Loucy (cell line): ENCODE measurements at regions not wholly inside any gene's neighbourhood (a gene's known extent, or its start where the extent isn't known, plus 50 kb on each side); places are given as distances from the start of the nearest gene placed in this dataset.

ENCODE experiments used
- H2AFZ ChIP-seq: fragments of 200-600 bp; sonication (generic); 2 replicates; pipeline ENCODE4 v1.6.0; 2016; ENCODE audit warnings: antibody characterized with exemption, mild to moderate bottlenecking, low read length, moderate library complexity
- H3F3A ChIP-seq: fragments of 200-600 bp; 2 replicates; pipeline ENCODE4 v1.6.0; 2016; ENCODE audit warnings: antibody characterized with exemption, low read depth, mild to moderate bottlenecking
- H3K27me3 ChIP-seq: fragments of 200-600 bp; sonication (generic); 2 replicates; pipeline ENCODE4 v1.6.1; 2014; ENCODE audit warnings: low read length, mild to moderate bottlenecking; ENCODE audit not compliant: insufficient read depth, poor library complexity, severe bottlenecking
- H3K36me3 ChIP-seq: fragments of 200-600 bp; sonication (generic); 2 replicates; pipeline ENCODE4 v1.6.1; 2016; ENCODE audit warnings: low read length; ENCODE audit not compliant: insufficient read depth
- H3K4me1 ChIP-seq: fragments of 200-600 bp; sonication (generic); 2 replicates; pipeline ENCODE4 v1.5.1; 2014; ENCODE audit warnings: low read length, mild to moderate bottlenecking; ENCODE audit not compliant: insufficient read depth, poor library complexity, severe bottlenecking
- H3K4me2 ChIP-seq: fragments of 200-600 bp; sonication (generic); 2 replicates; pipeline ENCODE4 v1.6.0; 2014; ENCODE audit warnings: antibody characterized with exemption, low read length, low read depth, mild to moderate bottlenecking; ENCODE audit not compliant: poor library complexity, severe bottlenecking
- H3K4me3 ChIP-seq: fragments of 200-600 bp; sonication (generic); 2 replicates; pipeline ENCODE4 v1.5.1; 2014; ENCODE audit warnings: low read length, mild to moderate bottlenecking, mixed read lengths; ENCODE audit not compliant: poor library complexity, severe bottlenecking
- H3K79me2 ChIP-seq: fragments of 200-600 bp; sonication (generic); 2 replicates; pipeline ENCODE4 v1.6.1; 2014; ENCODE audit warnings: low read length; ENCODE audit not compliant: insufficient read depth
- H3K9ac ChIP-seq: fragments of 200-600 bp; sonication (generic); 2 replicates; pipeline ENCODE4 v1.6.0; 2014; ENCODE audit warnings: mild to moderate bottlenecking, low read depth, low read length, moderate library complexity; ENCODE audit not compliant: poor library complexity, severe bottlenecking
- H3K9me2 ChIP-seq: fragments of 200-600 bp; sonication (generic); replicated peaks from 2 replicates; pipeline ENCODE4 v1.6.1; 2016; ENCODE audit warnings: low read depth, low read length, mixed read lengths
- H3K9me3 ChIP-seq: fragments of 200-600 bp; sonication (generic); 2 replicates; pipeline ENCODE4 v1.6.1; 2014; ENCODE audit warnings: mild to moderate bottlenecking, antibody characterized with exemption, low read length, low read depth; ENCODE audit not compliant: insufficient read depth
- H4K20me1 ChIP-seq: fragments of 200-600 bp; sonication (generic); 2 replicates; pipeline ENCODE4 v1.6.0; 2014; ENCODE audit warnings: antibody characterized with exemption, low read length, mild to moderate bottlenecking; ENCODE audit not compliant: insufficient read depth, poor library complexity, severe bottlenecking
- EZH2phosphoT487 ChIP-seq: fragments of 200-600 bp; IDR thresholded peaks from 2 replicates; pipeline ENCODE4 v1.6.1; 2018; ENCODE audit warnings: antibody characterized with exemption, mild to moderate bottlenecking, moderate library complexity, borderline replicate concordance
- TF ChIP-seq, protein P1 (sequence below): fragments of 200-600 bp; sonication (generic); conservative IDR thresholded peaks from 2 replicates; pipeline ENCODE4 v1.5.1; 2014; ENCODE audit warnings: mild to moderate bottlenecking, antibody characterized with exemption, low read length

DNA sequence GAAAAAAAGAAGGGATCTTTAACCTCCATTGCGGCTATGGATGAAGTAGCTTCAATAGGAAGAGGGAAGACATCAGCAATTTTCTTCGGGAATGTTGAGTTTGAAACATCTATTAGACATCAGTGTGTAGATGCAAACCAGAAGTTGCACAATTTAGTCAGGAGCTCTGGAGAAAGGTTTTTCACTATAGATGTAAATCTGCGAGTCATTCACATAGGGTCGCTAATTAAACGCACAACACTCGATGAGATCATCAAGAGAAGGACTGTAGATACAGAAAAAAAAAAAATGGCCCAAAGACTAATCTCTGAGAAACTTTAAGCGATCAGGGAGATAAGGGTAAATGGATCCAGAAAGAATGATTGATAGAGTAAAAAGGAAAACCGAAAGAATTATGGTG is 61.7 kb upstream of the TES start:
- TF ChIP-seq EZH2phosphoT487, result no peak
- TF ChIP-seq, protein P1, sequence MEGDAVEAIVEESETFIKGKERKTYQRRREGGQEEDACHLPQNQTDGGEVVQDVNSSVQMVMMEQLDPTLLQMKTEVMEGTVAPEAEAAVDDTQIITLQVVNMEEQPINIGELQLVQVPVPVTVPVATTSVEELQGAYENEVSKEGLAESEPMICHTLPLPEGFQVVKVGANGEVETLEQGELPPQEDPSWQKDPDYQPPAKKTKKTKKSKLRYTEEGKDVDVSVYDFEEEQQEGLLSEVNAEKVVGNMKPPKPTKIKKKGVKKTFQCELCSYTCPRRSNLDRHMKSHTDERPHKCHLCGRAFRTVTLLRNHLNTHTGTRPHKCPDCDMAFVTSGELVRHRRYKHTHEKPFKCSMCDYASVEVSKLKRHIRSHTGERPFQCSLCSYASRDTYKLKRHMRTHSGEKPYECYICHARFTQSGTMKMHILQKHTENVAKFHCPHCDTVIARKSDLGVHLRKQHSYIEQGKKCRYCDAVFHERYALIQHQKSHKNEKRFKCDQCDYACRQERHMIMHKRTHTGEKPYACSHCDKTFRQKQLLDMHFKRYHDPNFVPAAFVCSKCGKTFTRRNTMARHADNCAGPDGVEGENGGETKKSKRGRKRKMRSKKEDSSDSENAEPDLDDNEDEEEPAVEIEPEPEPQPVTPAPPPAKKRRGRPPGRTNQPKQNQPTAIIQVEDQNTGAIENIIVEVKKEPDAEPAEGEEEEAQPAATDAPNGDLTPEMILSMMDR, result no peak

DNA sequence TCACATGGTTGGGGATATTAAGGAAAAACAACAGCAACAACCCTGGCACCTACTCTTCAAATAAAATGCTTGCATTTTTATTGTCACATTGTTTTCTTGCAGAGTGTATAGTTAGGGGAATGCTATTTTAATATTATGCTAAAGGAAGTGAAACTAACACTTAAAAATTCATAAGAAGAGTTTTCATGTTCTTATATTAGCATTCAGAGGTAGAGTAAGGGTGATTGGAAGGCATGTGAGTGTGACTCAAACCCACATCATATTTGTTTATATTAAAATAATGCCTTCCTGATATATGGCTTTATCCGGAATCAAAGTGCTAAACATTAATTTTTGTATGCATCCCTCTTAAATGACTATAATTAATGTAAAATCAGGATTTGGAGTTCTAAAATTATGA is 59.8 kb upstream of the TES start:
- no peak overlapping the region for H3K9ac ChIP-seq
- no peaks in the 10 kb centered on the region; the same call in 1 of the 2 replicates for H3K9me3 ChIP-seq
- no peaks in the 10 kb centered on the region for H4K20me1 ChIP-seq
- H3K27me3 ChIP-seq, result no peaks in the 10 kb centered on the region
- H3K4me3 ChIP-seq, result no peak overlapping the region
- no peaks in the 10 kb centered on the region for H3K79me2 ChIP-seq
- TF ChIP-seq, protein P1, result no peak
- H3K4me2 ChIP-seq, result no peak overlapping the region
- H3K4me1 ChIP-seq, result peaks cover 28% of the 10 kb centered on the region
- peak overlapping the region; percentile 31; the same call in 1 of the 2 replicates for H2AFZ ChIP-seq
- peaks cover 5% of the 10 kb centered on the region for H3F3A ChIP-seq
- H3K9me2 ChIP-seq, result no peaks in the 10 kb centered on the region
- H3K36me3 ChIP-seq, result no peaks in the 10 kb centered on the region

More for the DNA sequence above, 61.7 kb upstream of the TES start:
- Histone ChIP-seq H3K4me2 (no peak overlapping the region), H3K36me3 (no peaks in the 10 kb centered on the region), H3K9ac (no peak overlapping the region), H3K9me3 (no peaks in the 10 kb centered on the region; the same call in 1 of the 2 replicates), H3F3A (peaks cover 7% of the 10 kb centered on the region), H3K9me2 (no peaks in the 10 kb centered on the region), H4K20me1 (no peaks in the 10 kb centered on the region), H3K79me2 (no peaks in the 10 kb centered on the region), H2AFZ (no peak overlapping the region), H3K4me3 (no peak overlapping the region), H3K4me1 (peaks cover 43% of the 10 kb centered on the region), H3K27me3 (no peaks in the 10 kb centered on the region)

DNA sequence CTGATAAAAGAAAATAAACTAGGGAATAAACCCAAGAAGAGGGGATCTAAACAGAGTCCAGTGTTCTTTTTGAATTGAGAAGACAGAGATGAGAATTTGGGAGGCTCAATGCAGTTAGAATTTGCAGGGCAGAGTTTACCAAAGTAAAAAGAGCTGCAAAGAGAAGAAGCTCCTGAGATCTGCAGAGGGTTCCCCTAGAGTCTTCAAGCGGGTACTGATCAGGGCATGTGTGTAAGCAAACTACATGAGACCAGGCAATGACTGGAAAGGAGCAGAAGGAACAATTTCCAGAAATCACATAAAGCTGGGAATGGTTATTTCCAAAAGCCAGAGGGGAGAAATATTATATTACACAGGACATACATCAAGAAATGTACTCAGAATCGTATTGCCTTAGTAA is 58.1 kb upstream of the TES start:
- H3K79me2 ChIP-seq, result no peaks in the 10 kb centered on the region
- H3K4me1 ChIP-seq, result peaks cover 14% of the 10 kb centered on the region
- no peak overlapping the region for H3K4me3 ChIP-seq
- TF ChIP-seq, protein P1, result peak; percentile 21; the same call in 1 of the 2 replicates
- TF ChIP-seq EZH2phosphoT487, result no peak
- no peaks in the 10 kb centered on the region for H3K9me2 ChIP-seq
- H3K4me2 ChIP-seq, result no peak overlapping the region
- no peak overlapping the region for H3K9ac ChIP-seq
- H3K27me3 ChIP-seq, result no peaks in the 10 kb centered on the region
- no peaks in the 10 kb centered on the region for H3F3A ChIP-seq
- no peaks in the 10 kb centered on the region for H3K36me3 ChIP-seq
- H4K20me1 ChIP-seq, result no peaks in the 10 kb centered on the region
- H3K9me3 ChIP-seq, result no peaks in the 10 kb centered on the region; the same call in 1 of the 2 replicates
- H2AFZ ChIP-seq, result peak overlapping the region; percentile 58
